ENCODE measurements at regions not wholly inside any gene's neighbourhood (a gene's known extent, or its start where the extent isn't known, plus 50 kb on each side); places are given as distances from the start of the nearest gene placed in this dataset.
"Not testable (repeated sequence)": the region's sequence is repeated elsewhere in the genome, so short reads cannot be mapped to it uniquely, and the experiment has no call there.

DNA sequence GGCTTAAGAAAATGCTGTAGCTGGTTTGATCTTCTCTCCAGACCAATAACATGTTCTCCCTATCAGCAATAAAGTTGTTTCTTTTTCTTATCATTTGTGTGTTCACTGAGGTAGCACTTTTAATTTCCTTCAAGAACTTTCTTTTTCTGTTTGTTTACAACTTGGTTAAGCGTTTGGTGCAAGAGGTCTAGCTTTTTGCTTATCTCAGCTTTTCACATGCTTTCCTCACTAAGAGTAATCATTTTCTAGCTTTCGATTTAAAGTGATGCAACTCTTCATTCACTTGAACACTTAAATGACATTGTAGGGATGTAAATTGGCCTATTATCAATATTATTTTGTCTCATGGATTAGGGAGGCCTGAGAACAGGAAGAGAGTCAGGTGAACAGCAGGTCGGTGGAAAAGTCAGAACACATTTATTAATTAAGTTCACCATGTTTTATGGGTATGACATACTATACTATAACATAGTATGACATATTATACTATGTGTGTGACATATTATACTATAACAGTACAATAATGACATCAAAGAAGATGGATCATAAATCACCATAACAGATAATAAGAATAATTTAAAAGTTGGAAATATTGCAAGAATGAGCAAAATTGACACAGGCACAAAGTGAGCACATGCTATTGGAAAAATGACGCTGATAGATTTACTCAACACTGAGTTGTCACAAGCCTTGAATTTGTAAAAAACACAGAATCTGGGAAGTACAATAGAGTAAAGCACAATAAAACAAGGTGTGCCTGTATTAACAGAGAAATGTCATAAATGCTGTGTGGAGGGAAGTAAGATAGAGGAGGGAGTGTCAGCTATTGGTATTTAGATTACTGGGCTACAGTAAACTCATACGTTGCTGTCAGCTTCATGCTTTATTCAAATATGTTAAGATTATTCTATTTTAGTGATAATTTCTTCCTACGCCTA, 218.6 kb upstream of the SLC7A11 start:
- TF ChIP-seq GATA1 (IDR thresholded peaks at IDR 0.05; ENCODE audit: low read depth, low read length) (no peak), POLR2A (IDR thresholded peaks at IDR 0.05; ENCODE audit: low read length) (no peak)
- DNase-seq = no peak

DNA sequence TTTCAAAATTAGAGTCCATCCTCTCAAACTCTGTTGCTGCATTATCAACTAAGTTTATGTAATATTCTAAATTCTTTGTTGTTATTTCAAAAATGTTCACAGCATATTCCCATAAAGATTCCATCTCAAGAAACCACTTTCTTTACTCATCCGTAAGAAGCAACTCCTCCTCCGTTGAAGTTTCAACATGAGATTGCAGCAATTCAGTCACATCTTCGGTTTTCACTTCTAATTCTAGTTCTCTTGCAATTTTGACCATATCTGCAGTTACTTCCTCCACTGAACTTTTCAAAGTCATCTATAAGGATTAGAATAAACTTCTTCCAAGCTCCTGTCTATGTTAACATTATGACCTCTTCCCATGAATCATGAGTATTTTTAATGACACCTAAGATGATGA, 216.6 kb upstream of the SLC7A11 start:
- no peak for TF ChIP-seq POLR2A (IDR thresholded peaks at IDR 0.05; ENCODE audit: low read length)
- no peak for TF ChIP-seq GATA1 (IDR thresholded peaks at IDR 0.05; ENCODE audit: low read depth, low read length)
- DNase-seq = no peak

DNA sequence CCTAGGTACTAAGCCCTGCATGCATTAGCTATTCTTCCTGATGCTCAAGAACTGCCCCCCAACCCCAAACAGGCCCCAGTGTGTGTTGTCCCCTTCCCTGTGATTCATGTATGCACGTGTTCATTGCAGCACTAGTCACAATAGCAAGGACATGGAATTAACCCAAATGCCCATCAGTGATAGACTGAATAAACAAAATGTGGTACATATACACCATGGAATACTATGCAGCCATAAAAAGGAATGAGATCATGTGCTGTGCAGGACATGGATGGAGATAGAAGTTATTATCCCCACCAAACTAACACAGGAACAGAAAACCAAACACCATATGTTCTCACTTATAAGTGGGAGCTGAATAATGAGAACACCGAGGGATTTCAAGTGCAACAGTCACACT, 214.2 kb upstream of the SLC7A11 start:
- not testable (repeated sequence) for DNase-seq

DNA sequence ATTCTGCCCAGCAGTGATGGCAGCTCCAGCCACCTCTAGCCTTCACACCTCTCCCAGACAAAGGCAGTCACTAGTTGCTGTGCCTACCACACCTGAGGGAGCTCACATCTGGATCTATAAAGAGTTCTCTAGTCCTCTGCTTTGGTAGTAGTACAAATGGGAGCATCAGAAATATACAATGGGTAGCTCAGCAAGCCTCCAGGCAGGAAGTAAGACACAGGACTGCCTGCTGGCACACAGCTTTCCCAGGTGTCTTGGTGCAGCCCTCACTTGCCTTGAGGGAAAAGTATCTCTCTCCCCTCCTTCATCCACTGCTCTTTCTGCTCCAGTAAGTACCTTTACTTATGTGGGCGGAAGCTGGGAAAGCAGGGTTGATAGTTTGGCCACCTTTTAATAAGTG, 212.9 kb upstream of the SLC7A11 start:
- no peak for TF ChIP-seq GATA1 (IDR thresholded peaks at IDR 0.05; ENCODE audit: low read depth, low read length)
- no peak for TF ChIP-seq POLR2A (IDR thresholded peaks at IDR 0.05; ENCODE audit: low read length)
- no peak for DNase-seq

DNA sequence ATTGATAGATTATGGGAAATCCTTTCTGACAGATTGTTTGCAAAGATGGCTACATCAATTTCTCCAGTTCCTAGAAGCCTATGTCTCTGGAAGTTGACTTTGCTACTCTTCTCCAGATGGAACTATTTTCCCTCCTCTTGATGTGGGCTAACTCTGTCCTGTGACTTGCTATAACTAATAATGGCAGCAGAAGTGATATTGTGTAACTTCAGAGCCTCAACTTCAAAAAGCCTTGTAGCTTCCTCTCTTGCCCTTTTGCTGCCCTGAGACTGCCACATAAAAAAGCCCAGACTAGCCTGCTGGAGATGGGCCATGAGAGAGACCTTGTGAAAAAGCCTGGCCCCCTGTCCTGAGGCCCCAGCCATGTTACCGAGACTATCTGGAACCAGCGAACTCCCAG, 210.7 kb upstream of the SLC7A11 start:
- TF ChIP-seq GATA1 (IDR thresholded peaks at IDR 0.05; ENCODE audit: low read depth, low read length) = no peak
- no peak for TF ChIP-seq POLR2A (IDR thresholded peaks at IDR 0.05; ENCODE audit: low read length)

DNA sequence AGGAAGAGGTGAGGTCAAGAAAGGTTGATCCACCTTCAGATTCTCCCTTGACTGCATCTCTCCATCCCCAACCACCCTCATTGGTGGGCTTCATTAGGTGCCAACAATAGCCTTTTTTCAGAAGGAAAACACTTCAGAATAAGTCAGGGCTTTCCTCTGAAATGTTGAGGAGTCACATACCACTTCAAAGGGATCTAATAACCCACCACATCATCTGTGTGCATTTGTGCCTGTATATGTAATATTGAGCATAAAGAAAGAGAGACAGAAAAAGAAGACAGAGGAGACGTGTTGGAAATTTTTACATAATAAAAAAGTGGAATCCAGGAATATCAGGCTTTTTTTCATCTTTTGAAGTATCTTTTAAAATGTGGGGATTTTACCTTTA, 209.1 kb upstream of the SLC7A11 start:
- no peak for DNase-seq
- TF ChIP-seq GATA1 (IDR thresholded peaks at IDR 0.05; ENCODE audit: low read depth, low read length) = no peak
- TF ChIP-seq POLR2A (IDR thresholded peaks at IDR 0.05; ENCODE audit: low read length) = no peak

More for the DNA sequence above, 210.7 kb upstream of the SLC7A11 start:
- DNase-seq = no peak

DNA sequence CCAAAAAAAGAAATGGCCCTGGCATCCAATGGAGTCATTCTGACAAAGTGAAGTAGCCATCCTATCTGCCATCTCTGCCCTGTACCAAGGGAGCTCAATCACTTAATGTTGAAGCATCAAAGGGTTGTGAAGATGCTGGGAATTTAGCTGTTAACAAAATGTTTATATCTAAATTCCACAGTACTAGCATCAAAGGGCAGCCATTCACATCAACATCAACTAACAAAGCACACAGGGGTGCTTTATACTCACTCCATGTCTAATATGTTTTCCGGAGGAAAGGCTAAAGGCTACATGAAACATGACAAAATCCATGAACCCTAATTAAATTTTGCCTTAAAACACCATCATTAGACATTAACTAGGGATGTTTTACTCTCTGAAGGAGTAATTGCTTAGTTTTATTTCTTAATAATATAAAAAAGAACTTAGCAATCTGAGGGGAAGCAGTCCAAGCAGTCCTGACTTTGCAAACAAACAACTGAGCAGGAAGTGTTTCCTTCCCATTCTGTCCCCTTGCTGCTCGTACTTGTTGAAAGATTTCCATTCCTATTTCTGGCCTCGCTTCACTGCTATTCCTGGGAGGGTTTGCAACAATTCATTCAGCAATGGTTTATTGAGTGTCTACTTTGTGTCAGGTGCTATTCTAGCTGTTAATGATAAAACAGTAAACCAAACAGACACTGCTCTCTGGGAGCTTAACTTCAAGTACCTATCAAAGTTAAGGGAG, 208.6 kb upstream of the SLC7A11 start:
- DNase-seq = no peak
- no peak for TF ChIP-seq GATA1 (IDR thresholded peaks at IDR 0.05; ENCODE audit: low read depth, low read length)
- TF ChIP-seq POLR2A (IDR thresholded peaks at IDR 0.05; ENCODE audit: low read length) = no peak

DNA sequence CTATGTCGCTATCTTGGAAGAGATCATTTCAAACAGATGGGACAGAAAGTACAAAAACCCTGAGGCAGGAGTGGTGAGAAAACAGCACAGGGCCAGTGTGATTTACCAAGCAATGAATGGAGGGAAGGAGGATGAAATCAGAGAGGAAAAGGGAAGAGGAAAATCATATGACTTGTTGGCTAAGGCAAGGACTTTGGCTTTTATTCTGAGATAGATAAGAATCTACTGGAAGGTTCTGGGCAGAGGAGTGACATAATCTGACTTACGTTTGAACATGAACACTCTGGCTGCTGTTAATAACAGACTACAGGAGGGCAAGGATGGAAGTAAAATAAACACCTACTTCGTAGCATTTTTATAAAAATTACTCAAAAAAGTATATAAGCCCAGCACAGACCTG, 207.8 kb upstream of the SLC7A11 start:
- DNase-seq = no peak
- TF ChIP-seq GATA1 (IDR thresholded peaks at IDR 0.05; ENCODE audit: low read depth, low read length) (no peak), POLR2A (IDR thresholded peaks at IDR 0.05; ENCODE audit: low read length) (no peak)

DNA sequence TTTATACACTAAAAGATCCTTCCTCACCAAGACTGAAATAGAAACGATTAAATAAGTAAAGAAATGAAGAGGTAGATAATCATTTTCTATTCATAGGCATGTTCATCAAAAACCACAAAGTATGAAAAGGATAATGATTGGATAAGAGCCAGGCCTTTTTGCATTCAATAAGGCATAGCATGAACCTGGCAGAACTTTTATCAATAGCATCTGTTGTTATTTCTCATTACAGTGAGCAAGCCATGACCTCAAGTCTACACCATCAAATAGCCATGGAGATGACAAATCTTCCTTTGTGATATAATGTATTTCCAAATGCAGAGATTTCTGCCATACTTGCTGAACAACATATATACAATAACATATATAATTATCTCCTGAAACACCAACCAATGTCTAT, 206.0 kb upstream of the SLC7A11 start:
- TF ChIP-seq POLR2A (IDR thresholded peaks at IDR 0.05; ENCODE audit: low read length) = no peak
- no peak for TF ChIP-seq GATA1 (IDR thresholded peaks at IDR 0.05; ENCODE audit: low read depth, low read length)

DNA sequence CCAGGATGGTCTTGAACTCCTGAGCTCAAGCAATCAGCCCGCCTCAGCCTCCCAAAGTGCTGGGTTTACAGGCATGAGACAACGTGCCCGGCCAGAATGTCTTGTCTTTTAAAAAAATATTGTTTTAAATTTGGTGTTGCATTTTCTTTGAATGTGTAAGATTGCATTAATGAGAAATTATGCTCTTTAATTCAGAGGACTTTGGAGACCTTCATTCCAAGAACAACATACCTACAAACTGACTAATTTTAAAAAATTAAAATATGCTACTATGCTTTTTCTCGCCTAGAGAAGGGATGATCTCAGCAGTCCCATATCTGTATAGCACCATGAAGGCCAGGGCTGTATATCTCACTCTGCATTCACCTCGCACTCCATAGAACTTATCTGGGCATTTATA, 204.3 kb upstream of the SLC7A11 start:
- DNase-seq = no peak
- no peak for TF ChIP-seq POLR2A (IDR thresholded peaks at IDR 0.05; ENCODE audit: low read length)

More for the DNA sequence above, 206.0 kb upstream of the SLC7A11 start:
- DNase-seq = no peak

DNA sequence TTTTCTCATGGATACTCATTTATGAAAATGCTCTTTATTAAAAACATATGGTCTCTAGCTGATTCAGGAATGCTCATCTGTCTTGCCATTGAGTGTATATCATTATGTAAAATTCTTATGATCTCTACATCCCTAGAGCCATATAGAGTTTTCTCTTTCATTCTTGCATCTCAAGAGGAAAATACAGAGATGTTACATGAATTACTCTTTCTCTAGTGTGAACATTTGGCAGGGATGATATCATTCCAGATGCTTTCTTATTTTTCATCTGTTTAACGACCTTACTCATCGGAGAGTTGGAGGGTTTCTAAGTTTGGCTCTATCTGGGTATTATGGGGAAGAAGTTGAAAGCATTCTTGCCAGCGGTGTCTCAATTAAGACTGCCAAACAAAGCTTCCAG, 202.9 kb upstream of the SLC7A11 start:
- no peak for TF ChIP-seq GATA1 (IDR thresholded peaks at IDR 0.05; ENCODE audit: low read depth, low read length)
- no peak for TF ChIP-seq POLR2A (IDR thresholded peaks at IDR 0.05; ENCODE audit: low read length)
- DNase-seq = no peak

DNA sequence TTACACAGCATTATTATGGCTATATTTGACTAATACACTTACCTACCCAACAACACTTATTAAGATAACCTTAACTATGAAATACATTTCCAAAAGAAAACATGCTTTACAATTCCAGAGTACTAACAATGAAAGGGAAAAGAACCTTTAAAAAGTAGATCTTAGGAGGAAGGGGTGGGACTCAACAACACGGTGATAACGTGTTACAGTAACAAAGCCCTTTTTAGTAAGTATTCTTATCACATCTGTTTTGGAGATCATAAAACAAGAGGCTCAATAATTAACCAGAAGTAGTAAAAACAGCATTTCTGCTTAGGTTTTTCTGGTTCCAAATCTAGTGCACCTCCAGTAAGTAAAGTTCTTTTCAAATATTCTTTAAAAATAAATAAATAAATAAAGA, 202.1 kb upstream of the SLC7A11 start:
- DNase-seq = no peak
- TF ChIP-seq POLR2A (IDR thresholded peaks at IDR 0.05; ENCODE audit: low read length) (no peak), GATA1 (IDR thresholded peaks at IDR 0.05; ENCODE audit: low read depth, low read length) (no peak)

DNA sequence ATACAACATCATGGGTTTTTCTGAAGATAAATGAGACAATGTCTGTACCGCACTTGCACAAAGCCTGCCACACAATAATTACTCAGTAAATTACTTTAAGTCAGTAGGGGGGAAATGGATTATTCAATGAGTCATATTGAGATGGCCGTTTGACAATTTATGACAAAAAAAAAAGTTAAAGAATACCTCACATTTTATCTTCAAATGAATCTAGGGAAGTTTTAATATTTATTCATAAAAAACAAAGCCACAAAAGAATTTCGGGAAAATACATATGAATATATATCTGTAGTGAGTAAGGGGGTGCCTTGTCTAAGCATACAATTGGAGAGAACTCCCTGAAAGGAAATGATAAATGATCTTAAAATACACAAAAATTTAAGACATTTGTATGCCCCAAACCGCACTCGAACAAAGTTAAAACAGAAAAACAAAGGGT, 197.0 kb upstream of the SLC7A11 start:
- DNase-seq = no peak

DNA sequence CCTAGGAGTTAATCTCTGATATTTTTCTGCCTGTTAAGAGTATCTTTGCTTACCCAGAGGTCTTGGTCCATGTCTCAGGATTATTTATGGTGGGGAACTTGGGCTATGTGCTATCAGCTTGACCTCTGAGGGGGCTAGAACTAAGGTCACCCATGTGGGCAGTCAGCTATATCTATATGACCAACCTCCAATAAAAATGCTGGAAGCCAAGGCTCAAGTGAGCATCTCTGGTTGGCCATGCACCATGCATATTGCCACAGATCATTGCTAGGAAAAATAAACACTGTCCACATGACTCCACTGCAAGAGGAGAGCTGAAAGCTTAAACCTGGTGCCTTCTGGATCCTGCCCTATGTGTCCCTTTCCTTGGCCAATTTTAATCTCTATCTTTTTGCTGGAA, 196.5 kb upstream of the SLC7A11 start:
- no peak for DNase-seq
- no peak for TF ChIP-seq POLR2A (IDR thresholded peaks at IDR 0.05; ENCODE audit: low read length)

More for the DNA sequence above, 197.0 kb upstream of the SLC7A11 start:
- TF ChIP-seq POLR2A (IDR thresholded peaks at IDR 0.05; ENCODE audit: low read length) = no peak
- no peak for TF ChIP-seq GATA1 (IDR thresholded peaks at IDR 0.05; ENCODE audit: low read depth, low read length)
